Right lobe of liver (tissue), 6 donors: ENCODE measurements at regions not wholly inside any gene's neighbourhood (a gene's known extent, or its start where the extent isn't known, plus 50 kb on each side); places are given as distances from the start of the nearest gene placed in this dataset.

Source experiments
- ATAC-seq, 4 donors: fragments of 200-7000 bp; cut with Tn5 transposase; one replicate each; pipeline ENCODE4 v1.9.1; 2020; ENCODE audit warnings: mild to moderate bottlenecking in 4 of 4, moderate library complexity in 4 of 4
- DNase-seq, 3 donors: peaks; one replicate each; pipeline ENCODE4 v3.0.0-alpha.2; 2020
- H3K27ac ChIP-seq, 3 donors: fragments of 200-600 bp; one replicate each; pipeline ENCODE4 v1.8.0; 2022
- H3K27me3 ChIP-seq, 2 donors: fragments of 200-600 bp; one replicate each; pipeline ENCODE4 v1.8.0; 2022
- H3K36me3 ChIP-seq, 4 donors: fragments of 200-600 bp; sonication (generic) in 1 of 4; one replicate each; pipeline versions ENCODE4 v1.5.1 to v1.8.0; 2017 to 2022; ENCODE audit warnings: control low read depth in 1 of 4
- H3K4me1 ChIP-seq, 4 donors: fragments of 200-600 bp; sonication (generic) in 1 of 4; one replicate each; pipeline versions ENCODE4 v1.5.1 to v1.8.0; 2017 to 2022; ENCODE audit warnings: control low read depth in 1 of 4
- H3K4me3 ChIP-seq, 3 donors: fragments of 200-600 bp; one replicate each; pipeline ENCODE4 v1.8.0; 2022
- H3K9me3 ChIP-seq, 4 donors: fragments of 200-600 bp; sonication (generic) in 1 of 4; one replicate each; pipeline versions ENCODE4 v1.5.1 to v1.8.0; 2017 to 2022; ENCODE audit warnings: control low read depth in 1 of 4
- CTCF ChIP-seq, 4 donors: fragments of 200-600 bp in 3 of 4; fragments of 450-650 bp in 1 of 4; IDR thresholded peaks; one replicate each; pipeline versions ENCODE4 v1.5.1 to v1.8.0; 2016 to 2022; ENCODE audit warnings: antibody characterized with exemption in 4 of 4, mild to moderate bottlenecking in 2 of 4
- POLR2A ChIP-seq: fragments of 450-650 bp; IDR thresholded peaks from one replicate; pipeline ENCODE4 v1.6.1; 2017; ENCODE audit warnings: antibody characterized with exemption, mild to moderate bottlenecking
- WGBS: methylation state at CpG from one replicate; pipeline ENCODE4 v1.1.6; 2018; ENCODE audit warnings: low coverage, low lambda C conversion rate; ENCODE audit not compliant: insufficient coverage; ENCODE audit errors: missing lambda C conversion rate; 5-methylcytosine and 5-hydroxymethylcytosine counted together
- intact Hi-C, 2 donors: fragments of 100-400 bp; cut with DNase I; formaldehyde crosslinking; loops; one replicate each; pipeline versions ENCODE4 v1.11.2 to v1.14.1; 2022
- donor health status: DM: no; HTN: yes; CAD: no.
- donor health status: DM: no; HTN: no; CAD: no.
- donor health status: DM: no; HTN: no; CAD: no.
- donor health status: DM: no; HTN: yes; CAD: no.
- donor health status: DM: no; HTN: yes; CAD: no.

- WGBS, result 72% methylated on average over 6 of the region's 6 CpGs
- TF ChIP-seq POLR2A, result no peak
- no peak for TF ChIP-seq CTCF (IDR thresholded peaks at IDR 0.05)
- H3K36me3 ChIP-seq, result no peaks in the 10 kb centered on the region
Measured at GRCh38 chrX:13257223-13258051, 62.4 kb downstream of the ATXN3L start.

GRCh38 chrX:13256603-13257002 lies 63.2 kb downstream of the ATXN3L start:
- TF ChIP-seq POLR2A, result no peak
- no peak for TF ChIP-seq CTCF (IDR thresholded peaks at IDR 0.05)
- no peak overlapping the region for H3K4me3 ChIP-seq
- DNase-seq (no peak), ATAC-seq (no peak)
- no peaks in the 10 kb centered on the region for H3K27me3 ChIP-seq
- H3K36me3 ChIP-seq, result no peaks in the 10 kb centered on the region
- no peaks in the 10 kb centered on the region for H3K9me3 ChIP-seq
- intact Hi-C loops, result no loop called here
- no peaks in the 10 kb centered on the region for H3K4me1 ChIP-seq
- H3K27ac ChIP-seq, result no peak overlapping the region

More at GRCh38 chrX:13257223-13258051, 62.4 kb downstream of the ATXN3L start:
- H3K4me3 ChIP-seq, result no peak overlapping the region
- ATAC-seq (no peak), DNase-seq (no peak)
- H3K27me3 ChIP-seq, result no peaks in the 10 kb centered on the region
- H3K27ac ChIP-seq, result no peak overlapping the region
- no peaks in the 10 kb centered on the region for H3K4me1 ChIP-seq
- intact Hi-C loops, result no loop called here
- H3K9me3 ChIP-seq, result no peaks in the 10 kb centered on the region

- H3K27ac ChIP-seq, result no peak overlapping the region
- H3K9me3 ChIP-seq, result no peaks in the 10 kb centered on the region
- H3K36me3 ChIP-seq, result no peaks in the 10 kb centered on the region
- no peaks in the 10 kb centered on the region for H3K4me1 ChIP-seq
- TF ChIP-seq POLR2A, result no peak
- TF ChIP-seq CTCF (IDR thresholded peaks at IDR 0.05), result no peak
- intact Hi-C loops, result no loop called here
- 92% methylated on average over 2 of the region's 3 CpGs for WGBS
- ATAC-seq, result no peak
- no peak overlapping the region for H3K4me3 ChIP-seq
- H3K27me3 ChIP-seq, result no peaks in the 10 kb centered on the region
- DNase-seq, result no peak
Measured at GRCh38 chrX:13254870-13255269, 65.0 kb downstream of the ATXN3L start.

- DNase-seq (no peak), ATAC-seq (peak in 2 of 4 donors; percentile 27 to 45)
- 54% methylated on average over 5 of the region's 5 CpGs for WGBS
- no peak overlapping the region for H3K27ac ChIP-seq
- no peaks in the 10 kb centered on the region for H3K27me3 ChIP-seq
- H3K36me3 ChIP-seq, result no peaks in the 10 kb centered on the region
- H3K4me1 ChIP-seq, result no peaks in the 10 kb centered on the region
- no peaks in the 10 kb centered on the region for H3K9me3 ChIP-seq
- intact Hi-C loops, result no loop called here
- no peak overlapping the region for H3K4me3 ChIP-seq
- TF ChIP-seq POLR2A (no peak), CTCF (IDR thresholded peaks at IDR 0.05) (no peak)
Measured at GRCh38 chrX:13254076-13254785, 65.6 kb downstream of the ATXN3L start.
